Skeletal muscle satellite cell (primary cell): ENCODE measurements at regions not wholly inside any gene's neighbourhood (a gene's known extent, or its start where the extent isn't known, plus 50 kb on each side); places are given as distances from the start of the nearest gene placed in this dataset.

Experiments used
- H3K27me3 ChIP-seq: 2 replicates; pipeline ENCODE4 v1.7.0; 2013; ENCODE audit warnings: low read length; ENCODE audit not compliant: control insufficient read depth, insufficient read depth
- H3K36me3 ChIP-seq: 2 replicates; pipeline ENCODE4 v1.7.0; 2013; ENCODE audit warnings: mild to moderate bottlenecking, control low read depth, low read length; ENCODE audit not compliant: insufficient read depth
- H3K4me1 ChIP-seq: 2 replicates; pipeline ENCODE4 v1.7.0; 2013; ENCODE audit warnings: low read length; ENCODE audit not compliant: control insufficient read depth, insufficient read depth
- H3K4me2 ChIP-seq: 2 replicates; pipeline ENCODE4 v1.7.0; 2013; ENCODE audit warnings: mild to moderate bottlenecking, low read length
- H3K4me3 ChIP-seq: 2 replicates; pipeline ENCODE4 v1.7.0; 2013; ENCODE audit warnings: low read length
- H3K9ac ChIP-seq: 2 replicates; pipeline ENCODE4 v1.7.0; 2013; ENCODE audit warnings: mild to moderate bottlenecking, low read depth, low read length, moderate library complexity
- H3K9me3 ChIP-seq: replicated peaks from 2 replicates; pipeline ENCODE4 v1.7.0; 2013; ENCODE audit warnings: mild to moderate bottlenecking, control low read depth, low read length

GRCh38 chr1:105636052-105636451 lies 1420.4 kb upstream of the PRMT6 start:
- Histone ChIP-seq H3K9ac (no peak overlapping the region), H3K9me3 (peaks cover 5% of the 10 kb centered on the region), H3K4me1 (no peaks in the 10 kb centered on the region), H3K27me3 (no peaks in the 10 kb centered on the region), H3K4me2 (no peak overlapping the region), H3K4me3 (no peak overlapping the region), H3K36me3 (no peaks in the 10 kb centered on the region)

- Histone ChIP-seq H3K4me1 (no peaks in the 10 kb centered on the region), H3K4me3 (no peak overlapping the region), H3K27me3 (no peaks in the 10 kb centered on the region), H3K36me3 (no peaks in the 10 kb centered on the region), H3K9me3 (peaks cover 2% of the 10 kb centered on the region), H3K4me2 (no peak overlapping the region), H3K9ac (no peak overlapping the region)
Observed at GRCh38 chr1:105641407-105641806, 1415.1 kb upstream of the PRMT6 start.

- Histone ChIP-seq H3K4me1 (no peaks in the 10 kb centered on the region), H3K9ac (no peak overlapping the region), H3K36me3 (no peaks in the 10 kb centered on the region), H3K4me2 (no peak overlapping the region), H3K27me3 (no peaks in the 10 kb centered on the region), H3K9me3 (no peaks in the 10 kb centered on the region), H3K4me3 (no peak overlapping the region)
Observed at GRCh38 chr1:105652109-105652508, 1404.4 kb upstream of the PRMT6 start.

GRCh38 chr1:105655032-105655431 lies 1401.4 kb upstream of the PRMT6 start:
- Histone ChIP-seq H3K4me2 (no peak overlapping the region), H3K9ac (no peak overlapping the region), H3K4me3 (no peak overlapping the region), H3K4me1 (no peaks in the 10 kb centered on the region), H3K9me3 (no peaks in the 10 kb centered on the region), H3K27me3 (no peaks in the 10 kb centered on the region), H3K36me3 (no peaks in the 10 kb centered on the region)

- no peaks in the 10 kb centered on the region for H3K27me3 ChIP-seq
- H3K4me2 ChIP-seq: no peak overlapping the region
- no peak overlapping the region for H3K4me3 ChIP-seq
- no peaks in the 10 kb centered on the region for H3K36me3 ChIP-seq
- H3K9me3 ChIP-seq: no peaks in the 10 kb centered on the region
- no peaks in the 10 kb centered on the region for H3K4me1 ChIP-seq
- H3K9ac ChIP-seq: no peak overlapping the region
Observed at GRCh38 chr1:105664495-105664894, 1392.0 kb upstream of the PRMT6 start.

- Histone ChIP-seq H3K9me3 (no peaks in the 10 kb centered on the region), H3K27me3 (no peaks in the 10 kb centered on the region), H3K4me1 (no peaks in the 10 kb centered on the region), H3K4me2 (no peak overlapping the region), H3K36me3 (no peaks in the 10 kb centered on the region), H3K9ac (no peak overlapping the region), H3K4me3 (no peak overlapping the region)
Observed at GRCh38 chr1:105678334-105678733, 1378.1 kb upstream of the PRMT6 start.

- H3K4me3 ChIP-seq: no peak overlapping the region
- no peaks in the 10 kb centered on the region for H3K36me3 ChIP-seq
- H3K4me1 ChIP-seq: no peaks in the 10 kb centered on the region
- H3K9ac ChIP-seq: no peak overlapping the region
- peaks cover 2% of the 10 kb centered on the region for H3K9me3 ChIP-seq
- no peak overlapping the region for H3K4me2 ChIP-seq
- no peaks in the 10 kb centered on the region for H3K27me3 ChIP-seq
Observed at GRCh38 chr1:105684714-105685113, 1371.8 kb upstream of the PRMT6 start.

- H3K27me3 ChIP-seq: no peaks in the 10 kb centered on the region
- no peak overlapping the region for H3K4me2 ChIP-seq
- peaks cover 2% of the 10 kb centered on the region for H3K9me3 ChIP-seq
- no peak overlapping the region for H3K4me3 ChIP-seq
- H3K36me3 ChIP-seq: no peaks in the 10 kb centered on the region
- no peak overlapping the region for H3K9ac ChIP-seq
- no peaks in the 10 kb centered on the region for H3K4me1 ChIP-seq
Observed at GRCh38 chr1:105686026-105686425, 1370.4 kb upstream of the PRMT6 start.

- Histone ChIP-seq H3K4me3 (no peak overlapping the region), H3K4me1 (no peaks in the 10 kb centered on the region), H3K4me2 (no peak overlapping the region), H3K9ac (no peak overlapping the region), H3K9me3 (peaks cover 2% of the 10 kb centered on the region), H3K27me3 (no peaks in the 10 kb centered on the region), H3K36me3 (no peaks in the 10 kb centered on the region)
Observed at GRCh38 chr1:105686874-105687690, 1369.4 kb upstream of the PRMT6 start.

- H3K36me3 ChIP-seq: no peaks in the 10 kb centered on the region
- H3K9ac ChIP-seq: no peak overlapping the region
- H3K9me3 ChIP-seq: no peaks in the 10 kb centered on the region
- no peaks in the 10 kb centered on the region for H3K27me3 ChIP-seq
- H3K4me3 ChIP-seq: no peak overlapping the region
- H3K4me1 ChIP-seq: no peaks in the 10 kb centered on the region
- H3K4me2 ChIP-seq: no peak overlapping the region
Observed at GRCh38 chr1:105700723-105701122, 1355.8 kb upstream of the PRMT6 start.

GRCh38 chr1:105724286-105724685 lies 1332.2 kb upstream of the PRMT6 start:
- Histone ChIP-seq H3K4me3 (no peak overlapping the region), H3K4me2 (no peak overlapping the region), H3K9me3 (no peaks in the 10 kb centered on the region), H3K27me3 (no peaks in the 10 kb centered on the region), H3K36me3 (no peaks in the 10 kb centered on the region), H3K4me1 (no peaks in the 10 kb centered on the region), H3K9ac (no peak overlapping the region)

- no peak overlapping the region for H3K4me2 ChIP-seq
- H3K27me3 ChIP-seq: no peaks in the 10 kb centered on the region
- H3K36me3 ChIP-seq: no peaks in the 10 kb centered on the region
- H3K4me1 ChIP-seq: no peaks in the 10 kb centered on the region
- H3K9ac ChIP-seq: no peak overlapping the region
- no peak overlapping the region for H3K4me3 ChIP-seq
- no peaks in the 10 kb centered on the region for H3K9me3 ChIP-seq
Observed at GRCh38 chr1:105730701-105731100, 1325.8 kb upstream of the PRMT6 start.
